GM21423 (cell line): ENCODE measurements at regions not wholly inside any gene's neighbourhood (a gene's known extent, or its start where the extent isn't known, plus 50 kb on each side); places are given as distances from the start of the nearest gene placed in this dataset.

ENCODE experiments used
- ATAC-seq: cut with Tn5 transposase; IDR thresholded peaks from one replicate; pipeline ENCODE4 v1.9.1; 2021; ENCODE audit warnings: mild to moderate bottlenecking, moderate library complexity; ENCODE audit not compliant: unreplicated experiment

GRCh38 chr1:239023732-239024360 lies 362.5 kb upstream of the CHRM3 start:
- ATAC-seq: no peak

DNA sequence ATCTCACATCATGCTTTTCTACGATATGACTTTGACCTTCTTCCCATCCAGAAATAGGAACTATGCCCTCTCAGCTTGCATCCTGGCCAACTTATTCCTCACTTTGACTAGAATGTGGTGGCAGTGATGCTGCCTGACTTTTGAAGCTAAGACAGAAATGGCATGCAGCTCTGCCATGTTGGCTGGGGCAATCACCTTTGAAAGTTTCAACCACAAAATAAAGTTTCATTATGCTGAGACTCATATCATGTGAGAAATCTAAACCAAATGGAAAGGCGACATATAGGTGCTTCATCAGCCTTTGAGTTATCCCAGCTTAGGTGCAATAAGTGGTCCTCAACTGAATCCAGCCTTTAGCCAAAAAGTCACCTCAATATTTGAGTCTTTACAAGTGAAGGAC lies 370.0 kb upstream of the CHRM3 start:
- ATAC-seq: no peak

DNA sequence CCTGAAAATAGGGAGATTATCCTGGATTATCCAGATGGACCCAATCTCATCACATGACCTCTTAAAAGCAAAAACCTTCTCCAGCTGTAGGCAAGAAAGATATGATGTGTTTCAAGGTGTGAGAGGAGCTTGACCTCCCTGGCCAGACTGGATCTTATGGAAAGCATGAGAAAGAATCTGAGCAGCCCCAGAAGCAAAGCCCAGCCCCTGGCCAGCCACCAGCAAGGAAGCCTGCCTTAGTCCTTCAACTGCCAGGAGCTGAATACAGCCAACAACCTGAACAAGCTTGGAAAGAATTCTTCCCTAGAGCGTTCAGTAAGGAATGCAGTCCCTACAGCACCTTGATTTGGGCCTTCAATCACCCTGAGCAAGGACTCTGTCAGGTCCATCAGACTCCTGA lies 375.0 kb upstream of the CHRM3 start:
- no peak for ATAC-seq

DNA sequence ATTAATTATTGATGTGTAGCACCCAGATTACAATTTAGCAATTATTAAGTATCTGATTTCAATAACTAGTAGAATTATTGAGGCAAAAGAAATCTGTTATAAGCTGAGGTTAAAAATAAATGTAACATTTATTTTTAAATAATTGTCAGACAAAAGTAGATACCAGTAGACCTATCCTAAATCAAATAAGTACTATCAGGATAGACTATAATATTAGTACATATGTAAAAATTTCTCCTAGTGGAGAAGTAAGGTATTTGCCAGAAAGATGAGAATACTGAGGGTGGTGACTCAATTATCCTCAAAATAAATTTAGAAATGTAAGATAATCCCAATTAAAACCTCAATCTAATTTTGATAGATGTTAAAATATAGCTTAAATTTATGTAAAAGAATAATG lies 377.8 kb upstream of the CHRM3 start:
- ATAC-seq: no peak

DNA sequence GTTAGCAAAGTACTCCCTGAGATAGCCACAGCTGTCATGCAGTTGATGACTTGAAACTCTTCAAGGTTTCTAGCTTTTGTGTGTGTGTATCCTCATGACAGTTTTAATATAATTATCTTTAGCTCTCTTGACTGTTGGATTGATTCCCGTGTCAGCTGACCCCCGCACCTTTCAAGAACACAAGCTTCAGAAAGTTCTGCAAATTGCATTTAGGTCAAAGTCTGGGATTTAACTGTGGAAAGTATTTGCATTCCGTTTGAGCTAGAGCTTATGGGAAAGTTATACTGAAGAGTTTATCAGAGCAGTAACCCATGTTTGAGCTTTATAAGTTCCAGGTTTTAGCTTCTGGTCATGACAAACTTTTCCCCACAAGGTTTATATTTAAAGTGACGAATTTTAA lies 380.1 kb upstream of the CHRM3 start:
- ATAC-seq: no peak

DNA sequence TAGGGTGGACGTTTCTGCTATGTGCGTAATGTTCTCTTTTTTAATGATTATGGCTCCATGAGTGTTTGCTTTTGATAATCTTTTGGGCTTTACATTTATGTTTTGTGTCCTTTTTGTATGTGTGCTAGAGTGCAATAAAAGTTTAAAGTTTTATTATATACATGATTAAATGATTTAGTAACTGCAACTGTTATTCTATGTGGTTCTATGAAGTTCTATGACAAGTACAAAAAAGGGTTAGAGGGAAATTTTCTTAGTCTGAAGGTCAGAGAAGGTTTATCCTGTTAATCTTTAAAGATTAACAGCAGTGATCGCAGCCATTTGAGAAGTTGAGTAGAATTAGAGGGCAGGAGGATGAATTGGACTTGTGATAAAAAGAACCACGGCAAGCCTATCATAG lies 386.4 kb upstream of the CHRM3 start:
- no peak for ATAC-seq

DNA sequence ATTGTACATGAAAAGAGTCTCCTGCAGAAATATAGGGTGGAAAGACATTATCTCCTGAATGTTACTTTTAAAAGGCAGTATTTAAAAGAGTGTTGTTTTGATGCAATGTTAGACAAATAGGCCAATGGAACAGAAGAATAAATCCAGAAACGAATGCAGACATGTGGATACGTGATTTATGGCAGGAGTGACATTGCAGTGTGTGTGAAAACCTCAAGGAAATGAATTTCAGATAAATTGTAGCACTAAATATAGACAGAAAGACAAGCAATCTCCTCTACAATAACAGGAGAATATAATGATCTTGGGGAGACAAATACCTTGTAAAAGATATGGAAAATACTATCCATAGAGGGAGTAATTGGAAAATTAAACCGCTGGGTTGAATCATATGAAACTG lies 387.8 kb upstream of the CHRM3 start:
- ATAC-seq: no peak

- no peak for ATAC-seq
Measured at GRCh38 chr1:238991765-238992495, 394.4 kb upstream of the CHRM3 start.

DNA sequence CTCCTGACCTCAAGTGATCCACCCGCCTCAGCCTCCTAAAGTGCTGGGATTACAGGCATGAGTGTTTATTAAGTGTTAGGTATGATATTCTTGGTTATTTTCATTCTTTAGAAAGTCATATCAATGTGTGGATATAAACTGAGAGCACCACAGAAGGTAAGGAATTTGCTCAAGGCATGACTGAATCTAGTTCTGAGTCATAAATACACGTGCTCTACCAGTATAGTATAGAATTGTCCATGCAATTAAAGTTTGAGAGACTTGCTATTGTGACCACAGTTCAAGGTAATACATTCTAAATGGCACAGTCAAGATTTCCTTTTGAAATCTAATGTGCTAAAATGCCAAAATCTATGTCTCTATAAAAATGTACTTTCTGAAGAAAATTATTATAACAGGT lies 401.1 kb upstream of the CHRM3 start:
- no peak for ATAC-seq

DNA sequence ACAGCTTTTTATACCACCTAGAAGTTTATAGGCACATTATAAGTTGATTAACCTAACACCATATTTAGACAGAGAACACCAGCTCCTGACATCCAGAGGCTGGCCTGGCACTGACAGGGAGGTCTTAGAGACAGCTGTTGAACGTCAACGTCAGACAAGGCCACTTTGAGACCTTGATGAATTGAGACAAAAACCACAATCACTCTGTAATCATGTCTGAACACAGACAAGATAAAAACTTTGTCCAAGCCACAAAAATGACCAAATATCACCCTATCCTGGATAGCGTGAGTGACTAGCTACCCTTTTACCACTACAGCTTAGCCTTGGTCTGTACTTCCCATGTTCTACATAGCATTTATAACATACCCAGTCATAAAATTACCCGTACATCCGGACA lies 403.6 kb upstream of the CHRM3 start:
- no peak for ATAC-seq

- ATAC-seq: no peak
Measured at GRCh38 chr1:238981317-238981933, 404.9 kb upstream of the CHRM3 start.

DNA sequence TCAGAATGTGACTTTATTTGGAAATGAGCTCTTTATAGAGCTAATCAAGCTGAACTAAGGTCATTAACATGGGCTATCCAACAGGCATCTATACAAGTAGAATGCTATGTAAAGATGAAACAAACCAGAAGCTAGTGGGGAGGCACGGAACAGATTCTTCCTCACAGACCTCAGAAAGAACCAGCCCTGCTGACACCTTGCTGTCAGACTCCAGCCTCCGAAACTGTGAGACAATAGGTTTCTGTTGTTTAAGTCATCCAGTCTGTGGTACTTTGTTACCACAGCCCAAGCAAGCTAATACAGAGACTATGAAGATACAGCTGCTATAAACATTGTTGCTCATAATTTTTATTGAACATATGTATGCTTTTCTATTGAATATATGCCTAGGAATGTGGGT lies 406.3 kb upstream of the CHRM3 start:
- ATAC-seq: no peak

DNA sequence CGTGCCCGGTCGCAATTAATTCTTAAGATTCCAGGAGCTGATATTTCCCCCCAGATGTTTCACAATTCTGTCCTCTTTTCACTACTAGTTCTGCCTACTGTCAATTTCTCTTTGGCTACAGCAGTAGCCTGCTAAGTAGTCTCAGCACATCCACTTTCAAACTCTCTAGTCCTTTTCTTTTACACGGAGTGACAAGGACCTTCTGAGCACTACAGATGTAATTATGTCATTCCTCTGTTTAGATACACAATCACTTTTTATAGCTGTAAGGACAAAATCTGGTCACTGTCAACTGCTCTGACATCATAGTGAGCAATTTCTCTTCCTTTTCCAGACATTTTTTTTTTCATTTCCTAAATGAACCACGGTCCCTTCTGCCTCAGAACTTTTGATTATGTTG lies 421.7 kb upstream of the CHRM3 start:
- no peak for ATAC-seq

GRCh38 chr1:238962941-238963340 lies 423.4 kb upstream of the CHRM3 start:
- no peak for ATAC-seq

GRCh38 chr1:238961790-238962189 lies 424.6 kb upstream of the CHRM3 start:
- ATAC-seq: no peak

- ATAC-seq: no peak
Measured at GRCh38 chr1:238960071-238960470, 426.3 kb upstream of the CHRM3 start.

DNA sequence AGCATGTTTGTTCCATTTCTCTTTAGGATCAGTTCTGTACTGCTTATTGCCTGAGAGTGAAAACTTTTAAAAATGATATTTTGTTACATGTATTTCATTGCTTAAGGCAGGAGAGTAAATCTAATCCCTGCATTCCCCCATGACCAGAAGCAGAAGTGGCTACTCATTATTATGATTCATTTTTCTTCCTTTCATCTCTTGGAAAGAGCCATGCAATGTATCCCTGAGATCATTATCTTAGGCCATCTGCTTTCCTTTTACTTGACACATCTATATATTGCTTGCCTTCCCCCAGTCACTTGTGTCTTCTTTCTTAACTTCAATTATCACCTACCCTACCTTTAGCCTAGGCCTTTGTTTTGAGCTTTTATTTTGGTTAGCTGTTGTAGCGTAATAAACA lies 430.4 kb upstream of the CHRM3 start:
- ATAC-seq: no peak

DNA sequence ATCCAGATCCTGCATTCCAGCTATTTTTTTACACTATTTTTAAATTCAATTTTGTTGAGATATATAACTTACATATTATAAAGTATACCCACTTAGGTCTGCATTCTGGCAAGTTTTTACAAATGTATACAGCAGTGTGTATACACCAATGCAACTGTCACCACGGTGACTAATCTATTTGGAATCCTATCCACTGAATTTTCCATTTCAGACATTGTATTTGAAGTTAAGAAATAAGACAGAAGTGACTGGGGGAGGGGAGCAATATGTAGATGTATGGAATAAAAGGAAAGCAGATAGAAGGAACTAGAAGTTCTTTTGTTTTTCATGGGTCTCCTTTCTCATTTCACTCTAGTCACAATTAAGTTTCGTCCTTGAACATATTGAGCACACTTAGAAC lies 431.5 kb upstream of the CHRM3 start:
- no peak for ATAC-seq

DNA sequence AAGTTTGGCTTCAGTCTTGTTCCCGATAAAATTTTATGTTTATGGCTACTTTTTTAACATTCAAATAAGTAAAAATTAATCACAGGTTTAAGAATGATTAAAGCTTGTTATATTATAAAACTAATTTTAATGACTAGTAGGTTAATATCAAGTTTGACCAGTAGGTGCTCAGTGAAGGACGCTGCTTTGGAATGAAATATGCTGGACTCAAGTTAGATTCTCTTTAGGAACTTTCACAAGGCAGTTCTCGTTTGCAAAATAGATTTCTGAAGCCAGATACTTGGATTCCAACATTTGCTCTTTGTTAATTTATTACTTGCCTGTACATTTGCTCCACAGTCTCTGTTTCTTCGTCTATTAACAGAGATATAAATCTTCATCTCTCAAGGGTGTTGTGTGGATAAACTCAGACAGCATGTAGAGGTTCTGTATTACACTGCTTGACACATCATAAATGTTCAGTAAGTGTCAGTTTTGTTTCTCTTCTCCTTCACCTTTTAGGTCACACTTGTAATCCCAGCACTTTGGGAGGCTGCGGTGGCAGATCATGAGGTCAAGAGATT lies 432.8 kb upstream of the CHRM3 start:
- ATAC-seq: no peak

GRCh38 chr1:238951809-238952208 lies 434.6 kb upstream of the CHRM3 start:
- no peak for ATAC-seq

- no peak for ATAC-seq
Measured at GRCh38 chr1:238950784-238951183, 435.6 kb upstream of the CHRM3 start.

DNA sequence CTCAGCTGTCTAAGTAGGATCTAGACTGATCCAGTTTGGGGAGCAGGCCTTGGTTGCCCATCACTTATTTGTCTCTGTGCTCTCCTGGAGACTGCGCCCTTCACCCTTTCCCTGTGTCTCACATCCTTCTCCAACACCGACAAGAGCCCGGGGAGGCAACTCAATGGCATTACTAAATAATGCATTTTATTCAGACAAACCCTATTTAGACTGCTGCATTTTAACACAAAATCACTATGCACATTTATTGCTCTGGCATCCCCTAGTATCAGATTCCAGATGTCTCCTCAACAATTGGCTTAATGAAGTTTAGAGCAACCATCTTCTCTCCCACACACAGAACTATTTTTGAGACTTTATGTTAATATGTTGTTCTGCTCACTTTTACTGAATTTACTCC lies 436.4 kb upstream of the CHRM3 start:
- ATAC-seq: no peak
